Brain microvascular endothelial cell (primary cell): ENCODE measurements at regions not wholly inside any gene's neighbourhood (a gene's known extent, or its start where the extent isn't known, plus 50 kb on each side); places are given as distances from the start of the nearest gene placed in this dataset.
A peak's percentile ranks its signal among the peaks of the same experiment; 100 is the strongest.

ENCODE experiments used
- DNase-seq: peaks from one replicate; pipeline ENCODE4 v3.0.0-alpha.2; 2020
- H3K27ac ChIP-seq: fragments of 250-450 bp; sonication (Bioruptor Pico); 2 replicates; pipeline ENCODE4 v1.5.1; 2020; ENCODE audit warnings: mild to moderate bottlenecking, moderate library complexity
- H3K27me3 ChIP-seq: fragments of 250-450 bp; sonication (Bioruptor Pico); replicated peaks from 2 replicates; pipeline ENCODE4 v1.5.1; 2020; ENCODE audit warnings: mild to moderate bottlenecking
- H3K36me3 ChIP-seq: fragments of 250-450 bp; sonication (Bioruptor Pico); replicated peaks from 2 replicates; pipeline ENCODE4 v1.5.1; 2020; ENCODE audit warnings: mild to moderate bottlenecking
- H3K4me3 ChIP-seq: 2 replicates; pipeline ENCODE4 v1.5.1; 2011; ENCODE audit warnings: low read depth, mild to moderate bottlenecking, control low read depth, low read length, moderate library complexity
- in situ Hi-C: cut with HindIII; loops from 2 replicates; pipeline ENCODE4 v1.10.0; 2017; ENCODE audit warnings: low sequenced_read_pairs, low pct_ligation_motif_present
- TF ChIP-seq, protein P1 (sequence below): IDR thresholded peaks from 2 replicates; pipeline ENCODE4 v1.5.1; 2011; ENCODE audit warnings: low read depth, mild to moderate bottlenecking, moderate library complexity, low read length, control low read depth, inconsistent platforms; ENCODE audit errors: missing control alignments

DNA sequence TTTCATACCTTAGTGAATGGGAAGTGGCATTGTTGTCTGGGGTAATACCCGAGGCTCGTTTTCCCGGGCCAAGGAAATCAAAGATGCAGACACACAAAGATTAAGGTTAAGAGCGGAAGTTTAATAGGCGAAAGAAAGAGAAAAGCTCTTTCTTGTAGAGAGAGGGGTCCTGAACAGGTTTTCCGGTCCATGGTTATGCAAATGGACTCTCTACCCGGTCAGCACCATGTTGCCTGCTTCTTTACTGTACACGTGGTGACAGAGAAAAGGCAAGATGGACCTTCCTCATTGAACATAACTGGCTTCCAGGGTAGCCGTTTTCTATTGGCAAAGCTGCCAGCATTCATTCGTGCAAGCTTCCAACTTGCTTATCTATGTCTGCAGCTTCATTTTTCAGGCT, 2063.5 kb downstream of the SUCLG1 start:
- Histone ChIP-seq H3K27me3 (no peaks in the 10 kb centered on the region), H3K27ac (no peak overlapping the region), H3K36me3 (no peaks in the 10 kb centered on the region), H3K4me3 (no peak overlapping the region)
- DNase-seq = no peak
- in situ Hi-C loops = no loop called here
- TF ChIP-seq, protein P1, sequence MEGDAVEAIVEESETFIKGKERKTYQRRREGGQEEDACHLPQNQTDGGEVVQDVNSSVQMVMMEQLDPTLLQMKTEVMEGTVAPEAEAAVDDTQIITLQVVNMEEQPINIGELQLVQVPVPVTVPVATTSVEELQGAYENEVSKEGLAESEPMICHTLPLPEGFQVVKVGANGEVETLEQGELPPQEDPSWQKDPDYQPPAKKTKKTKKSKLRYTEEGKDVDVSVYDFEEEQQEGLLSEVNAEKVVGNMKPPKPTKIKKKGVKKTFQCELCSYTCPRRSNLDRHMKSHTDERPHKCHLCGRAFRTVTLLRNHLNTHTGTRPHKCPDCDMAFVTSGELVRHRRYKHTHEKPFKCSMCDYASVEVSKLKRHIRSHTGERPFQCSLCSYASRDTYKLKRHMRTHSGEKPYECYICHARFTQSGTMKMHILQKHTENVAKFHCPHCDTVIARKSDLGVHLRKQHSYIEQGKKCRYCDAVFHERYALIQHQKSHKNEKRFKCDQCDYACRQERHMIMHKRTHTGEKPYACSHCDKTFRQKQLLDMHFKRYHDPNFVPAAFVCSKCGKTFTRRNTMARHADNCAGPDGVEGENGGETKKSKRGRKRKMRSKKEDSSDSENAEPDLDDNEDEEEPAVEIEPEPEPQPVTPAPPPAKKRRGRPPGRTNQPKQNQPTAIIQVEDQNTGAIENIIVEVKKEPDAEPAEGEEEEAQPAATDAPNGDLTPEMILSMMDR = no peak

DNA sequence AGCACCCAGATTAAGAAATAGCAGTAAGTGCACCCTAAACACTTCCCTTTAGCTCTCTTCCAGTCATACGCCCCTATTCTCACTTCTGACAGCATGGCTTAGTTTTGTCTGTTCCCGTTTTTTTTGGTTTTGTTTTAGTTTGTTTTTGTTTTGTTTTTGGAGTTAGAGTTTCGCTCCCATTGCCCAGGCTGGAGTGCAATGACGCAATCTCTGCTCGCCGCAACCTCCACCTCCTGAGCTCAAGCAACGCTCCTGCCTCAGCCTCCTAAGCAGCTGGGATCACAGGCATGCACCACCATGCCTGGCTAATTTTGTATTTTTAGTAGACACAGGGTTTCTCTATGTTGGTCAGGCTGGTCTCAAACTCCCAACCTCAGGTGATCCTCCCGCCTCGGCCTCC, 2067.7 kb downstream of the SUCLG1 start:
- Histone ChIP-seq H3K4me3 (no peak overlapping the region), H3K36me3 (no peaks in the 10 kb centered on the region), H3K27ac (no peak overlapping the region), H3K27me3 (no peaks in the 10 kb centered on the region)
- TF ChIP-seq, protein P1 = no peak
- in situ Hi-C loops = no loop called here
- DNase-seq = no peak

- TF ChIP-seq, protein P1 = no peak
- Histone ChIP-seq H3K27ac (no peak overlapping the region), H3K4me3 (no peak overlapping the region), H3K27me3 (no peaks in the 10 kb centered on the region), H3K36me3 (no peaks in the 10 kb centered on the region)
- in situ Hi-C loops = no loop called here
- no peak for DNase-seq
Measured at GRCh38 chr2:82355622-82356021, 2051.1 kb upstream of the LRRTM1 start.

DNA sequence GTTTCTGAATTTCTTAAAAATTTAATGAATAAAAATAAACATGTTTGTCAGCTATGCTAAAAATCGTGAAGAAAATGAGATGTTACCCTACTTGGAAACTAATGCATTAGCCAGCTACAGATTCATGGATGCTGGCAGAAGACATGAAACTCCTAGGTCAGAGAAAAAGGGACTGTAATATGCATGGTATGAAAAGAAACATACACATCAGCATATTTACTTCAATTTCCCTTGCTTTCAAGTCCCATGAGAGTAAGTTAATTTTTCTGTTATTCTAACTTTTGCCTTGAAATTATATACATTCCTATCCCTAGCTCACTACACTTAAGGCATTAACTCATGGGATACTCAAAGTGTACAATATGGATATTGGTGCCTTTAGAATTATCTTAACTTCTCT, 2041.4 kb upstream of the LRRTM1 start:
- DNase-seq = no peak
- Histone ChIP-seq H3K36me3 (no peaks in the 10 kb centered on the region), H3K4me3 (no peak overlapping the region), H3K27ac (no peak overlapping the region), H3K27me3 (no peaks in the 10 kb centered on the region)
- TF ChIP-seq, protein P1 = no peak
- in situ Hi-C loops = no loop called here

- TF ChIP-seq, protein P1 = no peak
- no peaks in the 10 kb centered on the region for H3K27me3 ChIP-seq
- in situ Hi-C loops = no loop called here
- DNase-seq = no peak
- H3K36me3 ChIP-seq = no peaks in the 10 kb centered on the region
- no peak overlapping the region for H3K4me3 ChIP-seq
- H3K27ac ChIP-seq = no peak overlapping the region
Measured at GRCh38 chr2:82344670-82345069, 2040.1 kb upstream of the LRRTM1 start.

DNA sequence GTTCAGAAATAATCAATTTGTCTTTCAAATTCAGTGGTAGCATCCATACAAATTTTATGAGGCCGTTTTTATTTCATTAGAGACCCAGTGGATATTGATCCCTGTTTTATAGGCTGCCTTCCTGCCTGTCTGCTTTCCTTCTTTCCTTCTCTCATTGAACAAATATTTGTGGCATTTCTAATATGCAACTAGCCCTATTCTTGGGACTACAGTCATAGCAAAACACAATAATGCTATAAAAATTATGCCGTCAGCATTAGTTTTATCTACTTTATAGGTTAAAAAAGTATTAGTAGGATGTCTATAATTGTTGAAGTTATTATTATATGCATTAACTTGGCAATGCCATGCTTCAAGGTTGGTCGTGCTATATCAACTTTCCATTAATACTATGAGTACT, 2037.8 kb upstream of the LRRTM1 start:
- DNase-seq = no peak
- Histone ChIP-seq H3K36me3 (no peaks in the 10 kb centered on the region), H3K27me3 (no peaks in the 10 kb centered on the region), H3K27ac (peak overlapping the region; percentile 21), H3K4me3 (no peak overlapping the region)
- TF ChIP-seq, protein P1 = no peak
- in situ Hi-C loops = no loop called here
